ENCODE measurements at regions not wholly inside any gene's neighbourhood (a gene's known extent, or its start where the extent isn't known, plus 50 kb on each side); places are given as distances from the start of the nearest gene placed in this dataset.

- Histone ChIP-seq H3K4me3 (ENCODE audit: low read depth, low read length) (no peak overlapping the region), H3K27me3 (ENCODE audit: control insufficient read depth, insufficient read depth, low read length) (no peaks in the 10 kb centered on the region), H3K36me3 (ENCODE audit: control insufficient read depth, insufficient read depth, low read length) (no peaks in the 10 kb centered on the region)
- no peak for DNase-seq (ENCODE audit: low read depth)
- no peak for TF ChIP-seq CTCF (IDR thresholded peaks at IDR 0.05; ENCODE audit: insufficient read depth, low read length, severe bottlenecking)
- no peak for FAIRE-seq
Measured at GRCh38 chr22:47398921-47399790, 636.7 kb downstream of the TBC1D22A start.

DNA sequence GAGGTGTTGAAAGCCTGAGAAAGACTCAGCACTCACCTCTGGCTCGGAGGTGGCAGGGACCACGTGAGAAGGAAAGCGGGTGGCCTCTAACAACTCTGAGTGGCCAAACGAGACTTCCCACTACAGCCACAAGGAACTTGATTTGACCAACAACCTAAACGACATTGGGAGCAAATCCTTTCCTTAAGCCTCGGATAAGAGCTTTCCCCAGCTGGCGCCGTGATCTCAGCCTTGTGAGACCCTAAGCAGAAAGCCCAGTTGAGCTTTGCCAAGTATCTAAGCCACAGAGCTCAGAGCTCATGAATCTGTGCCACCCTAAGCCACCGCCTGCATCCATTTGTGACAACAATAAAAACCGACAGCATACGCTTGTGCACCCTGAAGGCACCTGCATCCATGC, 636.0 kb downstream of the TBC1D22A start:
- H3K27me3 ChIP-seq (ENCODE audit: control insufficient read depth, insufficient read depth, low read length) = no peaks in the 10 kb centered on the region
- DNase-seq (ENCODE audit: low read depth) (no peak), FAIRE-seq (no peak)
- no peak for TF ChIP-seq CTCF (IDR thresholded peaks at IDR 0.05; ENCODE audit: insufficient read depth, low read length, severe bottlenecking)
- H3K36me3 ChIP-seq (ENCODE audit: control insufficient read depth, insufficient read depth, low read length) = no peaks in the 10 kb centered on the region
- no peak overlapping the region for H3K4me3 ChIP-seq (ENCODE audit: low read depth, low read length)

GRCh38 chr22:47397673-47398072, 635.2 kb downstream of the TBC1D22A start:
- FAIRE-seq (no peak), DNase-seq (ENCODE audit: low read depth) (no peak)
- TF ChIP-seq CTCF (IDR thresholded peaks at IDR 0.05; ENCODE audit: insufficient read depth, low read length, severe bottlenecking) = no peak
- H3K36me3 ChIP-seq (ENCODE audit: control insufficient read depth, insufficient read depth, low read length) = no peaks in the 10 kb centered on the region
- no peak overlapping the region for H3K4me3 ChIP-seq (ENCODE audit: low read depth, low read length)
- no peaks in the 10 kb centered on the region for H3K27me3 ChIP-seq (ENCODE audit: control insufficient read depth, insufficient read depth, low read length)

DNA sequence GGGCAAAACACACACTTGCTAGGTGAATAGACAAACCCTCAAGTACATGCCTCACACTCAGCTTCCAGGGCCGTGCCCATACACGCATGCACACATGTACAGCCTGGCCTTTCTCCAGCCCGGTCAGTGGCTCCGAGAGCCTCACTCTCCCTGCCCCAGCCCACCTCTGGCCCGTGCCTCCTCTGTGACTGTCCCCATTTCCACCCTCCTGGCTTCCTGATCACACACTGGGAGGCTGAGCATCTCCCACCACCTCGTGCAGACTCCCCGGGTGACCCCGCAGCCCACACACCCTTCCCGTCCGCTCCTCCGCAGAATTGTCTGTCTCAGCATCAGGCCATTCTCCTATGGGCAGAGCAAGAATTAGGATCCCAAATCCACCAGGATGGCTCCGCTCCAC, 634.1 kb downstream of the TBC1D22A start:
- FAIRE-seq (no peak), DNase-seq (ENCODE audit: low read depth) (no peak)
- Histone ChIP-seq H3K36me3 (ENCODE audit: control insufficient read depth, insufficient read depth, low read length) (no peaks in the 10 kb centered on the region), H3K4me3 (ENCODE audit: low read depth, low read length) (no peak overlapping the region), H3K27me3 (ENCODE audit: control insufficient read depth, insufficient read depth, low read length) (no peaks in the 10 kb centered on the region)
- no peak for TF ChIP-seq CTCF (IDR thresholded peaks at IDR 0.05; ENCODE audit: insufficient read depth, low read length, severe bottlenecking)

- H3K4me3 ChIP-seq (ENCODE audit: low read depth, low read length) = no peak overlapping the region
- H3K36me3 ChIP-seq (ENCODE audit: control insufficient read depth, insufficient read depth, low read length) = no peaks in the 10 kb centered on the region
- no peaks in the 10 kb centered on the region for H3K27me3 ChIP-seq (ENCODE audit: control insufficient read depth, insufficient read depth, low read length)
- FAIRE-seq (no peak), DNase-seq (ENCODE audit: low read depth) (no peak)
- no peak for TF ChIP-seq CTCF (IDR thresholded peaks at IDR 0.05; ENCODE audit: insufficient read depth, low read length, severe bottlenecking)
Measured at GRCh38 chr22:47396105-47396504, 633.7 kb downstream of the TBC1D22A start.

GRCh38 chr22:47395481-47395880, 633.0 kb downstream of the TBC1D22A start:
- no peaks in the 10 kb centered on the region for H3K36me3 ChIP-seq (ENCODE audit: control insufficient read depth, insufficient read depth, low read length)

More at GRCh38 chr22:47395481-47395880, 633.0 kb downstream of the TBC1D22A start:
- Histone ChIP-seq H3K27me3 (ENCODE audit: control insufficient read depth, insufficient read depth, low read length) (no peaks in the 10 kb centered on the region), H3K4me3 (ENCODE audit: low read depth, low read length) (no peak overlapping the region)
- no peak for DNase-seq (ENCODE audit: low read depth)
- FAIRE-seq = no peak
- TF ChIP-seq CTCF (IDR thresholded peaks at IDR 0.05; ENCODE audit: insufficient read depth, low read length, severe bottlenecking) = no peak

Measured in bronchial epithelial cell (primary cell).